GM12872 (cell line): ENCODE measurements at regions not wholly inside any gene's neighbourhood (a gene's known extent, or its start where the extent isn't known, plus 50 kb on each side); places are given as distances from the start of the nearest gene placed in this dataset.

Source experiments
- CTCF ChIP-seq: IDR thresholded peaks from 3 replicates; pipeline ENCODE4 v1.5.1; 2011; ENCODE audit warnings: low read depth, mild to moderate bottlenecking, low read length, moderate library complexity; ENCODE audit not compliant: insufficient read depth

DNA sequence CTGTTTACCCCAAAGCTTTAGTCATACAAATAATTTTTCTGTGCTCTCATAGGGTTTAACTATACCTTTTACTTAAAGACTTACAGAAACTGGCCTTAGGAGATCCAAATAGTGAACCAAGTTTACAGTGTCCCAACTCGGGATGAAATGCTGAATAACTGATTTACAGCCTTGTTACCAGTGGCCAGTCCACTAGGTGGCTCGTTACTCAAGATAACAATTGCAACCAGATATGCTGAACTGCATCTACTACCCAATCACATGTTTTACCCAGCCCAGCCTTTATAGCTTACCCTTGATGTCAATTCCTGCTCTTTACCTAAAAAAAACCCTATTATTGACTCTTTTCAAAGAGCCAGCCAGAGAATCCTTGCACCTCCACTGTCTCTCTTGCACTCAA is 1148.8 kb upstream of the ADGRL4 start:
- peak; percentile 18; the same call in 1 of the 3 replicates for TF ChIP-seq CTCF

DNA sequence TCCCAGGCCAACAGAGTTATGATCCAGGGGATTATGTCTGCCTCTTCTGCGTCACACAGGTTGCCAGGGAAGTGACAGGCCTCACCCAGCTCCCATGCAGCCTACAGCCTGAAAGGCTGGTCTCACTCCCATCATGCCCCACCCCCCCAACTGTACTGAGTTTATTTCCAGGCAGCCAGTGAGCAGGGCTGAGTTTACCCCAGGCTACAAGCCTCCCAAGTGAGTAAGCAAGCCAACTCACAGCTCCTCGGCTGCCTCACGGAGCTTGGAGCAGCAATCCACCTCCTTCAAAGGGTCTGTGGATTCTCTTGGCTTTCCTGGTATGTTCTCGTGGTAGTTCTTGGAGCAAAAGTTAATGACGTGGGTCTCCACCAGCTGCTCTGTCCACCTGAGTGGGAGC is 1147.6 kb upstream of the ADGRL4 start:
- TF ChIP-seq CTCF = no peak

GRCh38 chr1:80153762-80154161 is 1147.2 kb upstream of the ADGRL4 start:
- no peak for TF ChIP-seq CTCF

DNA sequence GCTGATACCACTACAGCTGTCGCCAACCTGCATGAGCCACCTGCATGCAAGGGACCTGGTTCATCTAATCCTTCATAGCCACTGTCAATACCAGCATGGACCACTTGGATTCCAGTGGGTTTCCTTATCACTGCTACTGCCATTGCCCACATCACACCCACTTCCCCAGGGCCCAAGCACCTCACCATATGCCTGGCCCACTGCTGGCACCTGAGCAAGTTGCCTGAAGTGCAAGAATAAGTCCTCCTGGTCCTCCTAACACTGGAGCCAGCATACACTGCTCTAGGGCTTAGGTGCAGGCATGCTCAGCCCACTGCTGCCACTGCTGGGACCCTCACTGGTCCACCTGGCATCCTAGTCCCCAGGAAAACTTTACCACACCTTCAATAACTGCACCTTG is 1136.8 kb upstream of the ADGRL4 start:
- TF ChIP-seq CTCF = no peak

GRCh38 chr1:80113168-80114038 is 1106.9 kb upstream of the ADGRL4 start:
- no peak for TF ChIP-seq CTCF

DNA sequence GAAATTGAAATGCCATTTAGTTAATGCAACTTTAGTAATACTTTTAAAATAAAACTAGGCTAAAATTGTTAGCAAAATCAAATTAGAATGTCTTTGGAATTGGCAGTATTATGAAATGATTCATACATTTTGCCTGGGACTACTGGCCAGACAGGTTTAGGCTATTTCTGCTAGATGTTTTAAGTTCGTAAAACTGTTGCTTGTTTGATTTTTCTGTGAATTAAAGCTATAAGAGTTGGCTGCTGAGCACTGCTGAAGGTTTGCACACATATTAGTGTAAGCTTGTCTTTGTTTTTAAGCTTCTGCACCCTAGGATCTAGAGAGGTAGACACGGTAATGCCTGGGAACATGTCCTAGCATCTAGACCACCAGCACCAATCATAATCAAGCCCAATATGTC is 1094.6 kb upstream of the ADGRL4 start:
- TF ChIP-seq CTCF = no peak

GRCh38 chr1:80099713-80100112 is 1093.2 kb upstream of the ADGRL4 start:
- no peak for TF ChIP-seq CTCF
